Fibroblast of lung (primary cell): ENCODE measurements at regions not wholly inside any gene's neighbourhood (a gene's known extent, or its start where the extent isn't known, plus 50 kb on each side); places are given as distances from the start of the nearest gene placed in this dataset.

Source experiments
- DNase-seq, 2 donors: peaks; one replicate each; pipeline versions ENCODE4 v3.0.0 to v3.0.0-alpha.2; 2010; ENCODE audit warnings: low read depth in 2 of 2
- H2AFZ ChIP-seq: 2 replicates; pipeline ENCODE4 v1.5.1; 2012; ENCODE audit warnings: low read length, control low read depth, inconsistent platforms
- H3K27ac ChIP-seq: 2 replicates; pipeline ENCODE4 v1.5.1; 2011; ENCODE audit warnings: low read length, control low read depth; ENCODE audit not compliant: insufficient read depth
- H3K27me3 ChIP-seq: 2 replicates; pipeline ENCODE4 v1.5.1; 2011; ENCODE audit warnings: mild to moderate bottlenecking, low read length; ENCODE audit not compliant: control insufficient read depth, insufficient read depth
- H3K36me3 ChIP-seq: 2 replicates; pipeline ENCODE4 v1.5.1; 2011; ENCODE audit warnings: low read length; ENCODE audit not compliant: control insufficient read depth, insufficient read depth
- H3K4me1 ChIP-seq: 2 replicates; pipeline ENCODE4 v1.5.1; 2011; ENCODE audit warnings: low read length; ENCODE audit not compliant: control insufficient read depth, insufficient read depth; ENCODE audit errors: extremely low read depth
- H3K4me2 ChIP-seq: 2 replicates; pipeline ENCODE4 v1.5.1; 2011; ENCODE audit warnings: low read length, control low read depth; ENCODE audit not compliant: insufficient read depth; ENCODE audit errors: extremely low read depth
- H3K4me3 ChIP-seq, 4 experiments: fragments of 200-600 bp in 1 of 4; sonication (generic) in 1 of 4; replicated peaks in 1 of 4; 2 replicates each; pipeline ENCODE4 v1.5.1; 2011 to 2016; ENCODE audit warnings: low read length in 4 of 4, low read depth in 3 of 4, mild to moderate bottlenecking in 3 of 4, control low read depth in 2 of 4, inconsistent platforms in 1 of 4, mixed read lengths in 1 of 4; ENCODE audit not compliant: insufficient read depth in 1 of 4; ENCODE audit errors: control extremely low read depth in 1 of 4
- H3K79me2 ChIP-seq: 2 replicates; pipeline ENCODE4 v1.5.1; 2012; ENCODE audit warnings: mild to moderate bottlenecking, low read length, inconsistent platforms; ENCODE audit not compliant: control insufficient read depth, insufficient read depth
- H3K9ac ChIP-seq: 2 replicates; pipeline ENCODE4 v1.5.1; 2011; ENCODE audit warnings: mild to moderate bottlenecking, low read length, control low read depth; ENCODE audit not compliant: insufficient read depth
- H3K9me3 ChIP-seq: 2 replicates; pipeline ENCODE4 v1.5.1; 2012; ENCODE audit warnings: low read depth, low read length; ENCODE audit not compliant: control insufficient read depth, insufficient read depth
- H4K20me1 ChIP-seq: 2 replicates; pipeline ENCODE4 v1.5.1; 2011; ENCODE audit warnings: low read length; ENCODE audit not compliant: control insufficient read depth, insufficient read depth; ENCODE audit errors: extremely low read depth
- CTCF ChIP-seq, 2 donors: IDR thresholded peaks in 1 of 2; conservative IDR thresholded peaks in 1 of 2; 1 replicate in 1 of 2; 2 replicates in 1 of 2; pipeline ENCODE4 v1.5.1; 2011 to 2012; ENCODE audit warnings: low read length in 2 of 2, control low read depth in 1 of 2, inconsistent platforms in 1 of 2, low read depth in 1 of 2, mild to moderate bottlenecking in 1 of 2
- EZH2 ChIP-seq: IDR thresholded peaks from 2 replicates; pipeline ENCODE4 v1.5.1; 2012; ENCODE audit warnings: low read length, control low read depth, mild to moderate bottlenecking; ENCODE audit errors: missing control alignments

GRCh38 chr3:118692416-118692815 lies 342.2 kb downstream of the IGSF11 start:
- no peaks in the 10 kb centered on the region for H3K36me3 ChIP-seq
- no peak for DNase-seq
- no peak overlapping the region for H3K9ac ChIP-seq
- no peaks in the 10 kb centered on the region for H3K9me3 ChIP-seq
- H3K79me2 ChIP-seq, result no peaks in the 10 kb centered on the region
- no peaks in the 10 kb centered on the region for H3K27me3 ChIP-seq
- H3K4me2 ChIP-seq, result no peak overlapping the region
- H3K4me3 ChIP-seq, result no peak overlapping the region
- TF ChIP-seq CTCF (conservative IDR thresholded peaks at IDR 0.05 in 1 of 2, IDR thresholded peaks at IDR 0.05 in 1 of 2; ENCODE audit: low read depth in 1 of 2, low read length in 2 of 2) (no peak), EZH2 (no peak)
- no peak overlapping the region for H2AFZ ChIP-seq
- no peaks in the 10 kb centered on the region for H4K20me1 ChIP-seq
- H3K27ac ChIP-seq, result no peak overlapping the region
- H3K4me1 ChIP-seq, result no peaks in the 10 kb centered on the region

DNA sequence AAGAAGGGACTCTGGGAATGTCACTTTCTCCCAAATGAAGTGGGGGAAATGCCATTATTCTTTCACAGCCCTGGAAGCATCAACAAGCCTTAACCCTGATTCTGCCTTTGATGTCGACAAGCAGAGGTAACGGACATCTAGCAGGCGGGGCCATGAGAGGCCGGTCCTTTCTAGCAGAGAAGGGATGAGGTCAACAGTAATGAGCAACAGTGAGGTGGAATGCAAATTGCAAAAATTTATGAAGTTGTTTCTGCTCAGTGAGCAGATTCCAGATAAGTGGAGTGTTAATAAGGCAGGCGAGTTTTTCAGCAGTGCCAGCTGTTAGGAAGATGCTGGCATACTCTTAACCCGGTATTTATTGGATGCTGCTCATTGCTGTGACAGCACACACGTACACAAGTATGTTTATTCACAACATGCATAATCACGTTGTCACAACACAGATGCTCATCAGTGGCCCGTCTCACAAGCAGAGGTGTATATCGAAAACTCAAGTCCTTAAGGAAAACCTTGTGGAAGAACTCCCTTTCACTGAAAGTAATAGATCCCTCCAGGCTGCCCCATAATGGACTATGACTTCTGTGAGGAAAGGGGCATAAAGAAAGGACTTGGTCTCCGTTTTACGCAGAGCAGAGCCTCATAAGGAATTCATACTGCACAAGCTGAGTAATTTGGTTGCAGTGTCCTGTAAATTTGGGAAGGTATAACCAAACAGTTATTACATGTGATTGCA lies 329.0 kb downstream of the IGSF11 start:
- H3K9ac ChIP-seq, result no peak overlapping the region
- H2AFZ ChIP-seq, result no peak overlapping the region
- H3K27me3 ChIP-seq, result no peaks in the 10 kb centered on the region
- H3K4me1 ChIP-seq, result no peaks in the 10 kb centered on the region
- H4K20me1 ChIP-seq, result no peaks in the 10 kb centered on the region
- no peaks in the 10 kb centered on the region for H3K36me3 ChIP-seq
- H3K79me2 ChIP-seq, result no peaks in the 10 kb centered on the region
- no peak overlapping the region for H3K4me3 ChIP-seq
- H3K4me2 ChIP-seq, result no peak overlapping the region
- TF ChIP-seq CTCF (conservative IDR thresholded peaks at IDR 0.05 in 1 of 2, IDR thresholded peaks at IDR 0.05 in 1 of 2; ENCODE audit: low read depth in 1 of 2, low read length in 2 of 2) (no peak), EZH2 (no peak)
- DNase-seq, result no peak
- H3K27ac ChIP-seq, result no peak overlapping the region
- no peaks in the 10 kb centered on the region for H3K9me3 ChIP-seq

DNA sequence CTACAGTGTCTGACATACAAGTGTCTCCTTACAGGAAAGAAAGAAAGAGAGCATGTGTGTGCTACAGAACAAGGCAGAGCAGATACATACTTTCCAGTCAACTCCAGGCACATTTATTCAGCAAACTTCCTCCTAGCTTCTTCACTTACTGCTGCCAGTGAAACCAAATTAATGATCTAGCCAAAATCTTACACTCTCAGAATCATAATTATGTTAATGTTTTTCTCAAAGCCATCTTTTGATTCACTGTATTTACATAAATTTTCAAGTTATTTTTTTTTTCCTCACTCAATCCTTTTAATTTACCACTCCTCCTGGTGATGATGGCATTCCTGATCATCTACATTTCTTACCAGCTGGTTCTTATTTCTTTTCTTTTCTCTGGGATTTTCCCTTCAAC lies 326.7 kb downstream of the IGSF11 start:
- Histone ChIP-seq H3K27me3 (no peaks in the 10 kb centered on the region), H2AFZ (no peak overlapping the region), H3K4me1 (no peaks in the 10 kb centered on the region), H3K9me3 (no peaks in the 10 kb centered on the region), H3K27ac (no peak overlapping the region), H4K20me1 (no peaks in the 10 kb centered on the region), H3K36me3 (no peaks in the 10 kb centered on the region), H3K4me3 (no peak overlapping the region), H3K4me2 (no peak overlapping the region), H3K79me2 (no peaks in the 10 kb centered on the region), H3K9ac (no peak overlapping the region)
- TF ChIP-seq EZH2, result no peak
- no peak for TF ChIP-seq CTCF (conservative IDR thresholded peaks at IDR 0.05 in 1 of 2, IDR thresholded peaks at IDR 0.05 in 1 of 2; ENCODE audit: low read depth in 1 of 2, low read length in 2 of 2)
- DNase-seq, result no peak
